ENCODE measurements at regions not wholly inside any gene's neighbourhood (a gene's known extent, or its start where the extent isn't known, plus 50 kb on each side); places are given as distances from the start of the nearest gene placed in this dataset.

- FAIRE-seq = no peak
- ChIA-PET POLR2A (no interaction called here), CTCF (ENCODE audit: low intra/inter-chr PET ratio) (no interaction called here)
- H3K9ac ChIP-seq (ENCODE audit: insufficient read depth in 1 of 2, low read depth in 2 of 2, low read length in 2 of 2) = no peak overlapping the region
- H3K4me3 ChIP-seq = no peak overlapping the region
- DNase-seq (ENCODE audit: extremely low read depth in 1 of 4, low spot score in 3 of 4) = no peak
- H4K20me1 ChIP-seq (replicated peaks; ENCODE audit: control insufficient read depth, insufficient read depth, low read length) = peaks cover 5% of the 10 kb centered on the region; the same call in 1 of the 2 replicates
- peaks cover 2 to 11% of the 10 kb centered on the region in 2 experiments; a peak in 2 of 5 replicates for H3K27me3 ChIP-seq (ENCODE audit: control insufficient read depth in 2 of 2, insufficient read depth in 2 of 2, low read length in 2 of 2)
- peaks cover 2 to 14% of the 10 kb centered on the region in 2 experiments; a peak in 3 of 5 replicates for H3K4me1 ChIP-seq (replicated peaks in 1 of 2; ENCODE audit: control insufficient read depth in 2 of 2, insufficient read depth in 2 of 2, low read length in 2 of 2)
- H2AFZ ChIP-seq (ENCODE audit: low read depth, low read length) = no peak overlapping the region
- H3K79me2 ChIP-seq (ENCODE audit: control insufficient read depth, insufficient read depth, low read length) = no peaks in the 10 kb centered on the region
- in situ Hi-C loops (cut with MboI) = no loop called here
- ATAC-seq = no peak
- BruUV-seq (replicated peaks) = no TSS peak
- H3K9me3 ChIP-seq (replicated peaks; ENCODE audit: control insufficient read depth, insufficient read depth, low read depth, low read length) = no peaks in the 10 kb centered on the region
- TF ChIP-seq MYBL2 (IDR thresholded peaks at IDR 0.05; ENCODE audit: low read depth) (no peak), MYBL2 (CRISPR knock-in tag; IDR thresholded peaks at IDR 0.05; ENCODE audit: borderline replicate concordance) (no peak), SIX5 (IDR thresholded peaks at IDR 0.05; ENCODE audit: borderline replicate concordance in 1 of 2, insufficient read depth in 1 of 2, low read depth in 1 of 2, low read length in 2 of 2) (no peak), FOXA3 (CRISPR knock-in tag; conservative IDR thresholded peaks at IDR 0.05 in 1 of 2, IDR thresholded peaks at IDR 0.05 in 1 of 2) (no peak), BRF2 (IDR thresholded peaks at IDR 0.05; ENCODE audit: borderline replicate concordance, insufficient read depth, insufficient read length) (no peak), FIP1L1 (IDR thresholded peaks at IDR 0.05; ENCODE audit: low read depth, low read length, poor library complexity, severe bottlenecking) (no peak), IRF2 (CRISPR knock-in tag; IDR thresholded peaks at IDR 0.05) (no peak), E2F6 (IDR thresholded peaks at IDR 0.05; ENCODE audit: borderline replicate concordance in 1 of 2, extremely low read depth in 1 of 2, insufficient read depth in 1 of 2, insufficient read length in 1 of 2, low read depth in 1 of 2, low read length in 1 of 2, poor library complexity in 1 of 2, severe bottlenecking in 1 of 2) (no peak), BHLHE40 (IDR thresholded peaks at IDR 0.05; ENCODE audit: low read length) (no peak)
- WGBS (ENCODE audit: insufficient coverage, low coverage, missing lambda C conversion rate) = 27% methylated on average over 3 of the region's 3 CpGs
- H3K9me1 ChIP-seq (ENCODE audit: control insufficient read depth, insufficient read depth, low read length) = no peaks in the 10 kb centered on the region
- H3K27ac ChIP-seq (ENCODE audit: extremely low read depth, low read depth, low read length) = no peak overlapping the region
- no peak overlapping the region for H3K4me2 ChIP-seq (ENCODE audit: insufficient read depth, low read length)
- intact Hi-C loops (cut with micrococcal nuclease) = no loop called here
- H3K36me3 ChIP-seq (ENCODE audit: control insufficient read depth, insufficient read depth, low read length) = no peaks in the 10 kb centered on the region
Measured at GRCh38 chr20:43316271-43316670, 126.6 kb upstream of the PTPRT start.
